ENCODE measurements at regions not wholly inside any gene's neighbourhood (a gene's known extent, or its start where the extent isn't known, plus 50 kb on each side); places are given as distances from the start of the nearest gene placed in this dataset.

- DNase-seq, result no peak
Observed at GRCh38 chr13:91141543-91142061, 205.9 kb upstream of the MIR17HG start.

- no peak for DNase-seq
Observed at GRCh38 chr13:91142572-91142971, 204.9 kb upstream of the MIR17HG start.

DNA sequence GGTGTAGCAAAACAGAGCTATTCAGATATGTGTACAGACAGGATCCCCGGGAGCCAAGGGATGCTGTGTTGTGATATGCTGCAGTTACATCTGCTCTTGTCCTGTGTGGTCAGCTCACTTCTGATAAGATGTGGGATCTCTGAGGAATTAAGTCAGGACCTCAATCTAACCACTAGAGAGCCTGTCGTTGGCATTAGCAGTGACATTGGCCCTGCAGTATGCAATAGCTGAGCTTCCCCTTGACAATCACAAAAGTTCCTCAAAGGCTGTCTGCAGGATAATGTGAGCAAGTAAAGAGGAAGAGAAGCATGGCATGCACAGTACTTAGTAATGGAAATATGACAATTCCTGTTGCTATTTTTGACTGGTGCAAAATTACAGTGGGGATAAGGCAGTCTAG lies 203.4 kb upstream of the MIR17HG start:
- no peak for DNase-seq

GRCh38 chr13:91144486-91144885 lies 203.0 kb upstream of the MIR17HG start:
- no peak for DNase-seq

DNA sequence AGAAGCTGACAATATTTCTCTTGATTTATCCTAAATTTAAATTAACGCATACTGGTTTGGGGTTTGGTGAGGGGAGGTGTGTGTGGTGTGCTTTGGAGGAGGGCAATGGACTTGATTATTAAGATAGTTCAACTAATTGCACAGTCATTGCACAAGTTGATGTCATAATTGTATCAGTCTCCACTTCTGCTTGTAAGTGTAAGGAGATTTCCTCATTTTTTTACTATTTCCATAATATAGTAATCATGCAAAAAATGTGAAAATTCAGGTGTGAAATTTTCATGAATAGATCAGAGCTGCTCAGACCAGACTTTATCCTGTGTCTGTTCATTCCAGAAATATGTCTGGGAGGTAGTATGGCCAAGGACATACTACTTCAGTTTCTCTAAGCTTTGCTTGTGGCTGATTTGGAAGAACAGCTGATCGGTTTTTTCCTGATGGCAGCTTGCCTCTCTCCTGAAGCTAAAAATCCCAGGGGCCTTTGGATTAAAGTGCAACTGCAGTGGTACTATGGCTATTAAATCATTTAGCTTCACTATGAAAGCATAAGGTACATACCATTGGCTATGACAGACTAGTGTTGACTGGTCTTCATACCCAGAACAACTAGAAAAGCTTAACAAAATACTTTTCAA lies 201.8 kb upstream of the MIR17HG start:
- no peak for DNase-seq

- DNase-seq, result no peak
Observed at GRCh38 chr13:91146601-91147000, 200.9 kb upstream of the MIR17HG start.

- no peak for DNase-seq
Observed at GRCh38 chr13:91148098-91148497, 199.4 kb upstream of the MIR17HG start.

DNA sequence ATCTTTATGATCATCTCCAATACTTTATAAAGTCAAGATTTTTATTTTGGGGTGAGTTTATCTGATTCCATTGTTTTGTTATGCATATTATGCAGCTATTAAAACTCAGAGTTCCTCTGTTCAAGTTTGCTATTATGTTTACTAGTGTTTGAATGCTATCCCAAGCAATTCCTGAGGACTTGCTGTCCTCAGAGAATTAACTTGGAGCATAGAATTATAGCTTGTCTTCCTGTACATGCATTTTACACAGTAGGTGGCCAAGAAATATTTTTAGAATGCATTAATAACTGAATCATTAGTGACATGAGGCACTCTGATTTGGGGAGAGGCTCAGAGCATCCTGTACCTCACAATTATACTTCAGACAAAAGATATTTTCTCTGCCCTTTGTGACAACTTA lies 195.6 kb upstream of the MIR17HG start:
- no peak for DNase-seq

- no peak for DNase-seq
Observed at GRCh38 chr13:91153372-91153771, 194.1 kb upstream of the MIR17HG start.

GRCh38 chr13:91154558-91155353 lies 192.7 kb upstream of the MIR17HG start:
- no peak for DNase-seq

DNA sequence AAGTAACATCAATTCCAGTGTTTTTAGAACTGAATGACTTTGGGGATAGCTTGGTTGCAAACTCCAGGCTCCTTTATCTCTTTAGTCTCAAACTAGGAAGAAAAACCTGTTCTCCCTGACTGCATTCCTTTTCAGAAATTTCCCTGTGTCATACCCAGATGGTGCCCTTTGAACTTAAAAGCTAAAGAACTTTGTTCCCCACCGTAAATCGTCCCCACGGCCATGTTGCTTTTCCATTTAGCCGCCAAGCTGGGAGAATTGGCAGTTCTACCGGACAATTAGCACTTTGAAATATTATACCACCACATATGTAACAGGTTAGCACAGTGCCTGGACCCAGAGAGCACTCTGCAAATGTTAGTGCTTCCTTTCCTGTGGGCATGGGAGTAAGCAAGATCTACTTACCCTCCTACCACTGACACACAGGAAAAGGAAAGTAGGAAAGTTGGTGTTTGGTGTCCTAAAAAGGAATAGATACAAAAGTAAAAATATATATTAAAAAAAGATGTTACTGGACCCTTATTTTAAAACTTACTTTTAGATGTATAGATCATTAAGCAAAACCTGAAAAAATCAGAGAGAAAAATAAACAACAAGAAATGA lies 191.9 kb upstream of the MIR17HG start:
- DNase-seq, result no peak

GRCh38 chr13:91157273-91158016 lies 190.0 kb upstream of the MIR17HG start:
- no peak for DNase-seq

GRCh38 chr13:91158017-91158395 lies 189.5 kb upstream of the MIR17HG start:
- no peak for DNase-seq

GRCh38 chr13:91162180-91162579 lies 185.3 kb upstream of the MIR17HG start:
- no peak for DNase-seq

GRCh38 chr13:91162589-91162988 lies 184.9 kb upstream of the MIR17HG start:
- no peak for DNase-seq

- DNase-seq, result no peak
Observed at GRCh38 chr13:91165758-91166157, 181.7 kb upstream of the MIR17HG start.

GRCh38 chr13:91166714-91167511 lies 180.6 kb upstream of the MIR17HG start:
- no peak for DNase-seq

DNA sequence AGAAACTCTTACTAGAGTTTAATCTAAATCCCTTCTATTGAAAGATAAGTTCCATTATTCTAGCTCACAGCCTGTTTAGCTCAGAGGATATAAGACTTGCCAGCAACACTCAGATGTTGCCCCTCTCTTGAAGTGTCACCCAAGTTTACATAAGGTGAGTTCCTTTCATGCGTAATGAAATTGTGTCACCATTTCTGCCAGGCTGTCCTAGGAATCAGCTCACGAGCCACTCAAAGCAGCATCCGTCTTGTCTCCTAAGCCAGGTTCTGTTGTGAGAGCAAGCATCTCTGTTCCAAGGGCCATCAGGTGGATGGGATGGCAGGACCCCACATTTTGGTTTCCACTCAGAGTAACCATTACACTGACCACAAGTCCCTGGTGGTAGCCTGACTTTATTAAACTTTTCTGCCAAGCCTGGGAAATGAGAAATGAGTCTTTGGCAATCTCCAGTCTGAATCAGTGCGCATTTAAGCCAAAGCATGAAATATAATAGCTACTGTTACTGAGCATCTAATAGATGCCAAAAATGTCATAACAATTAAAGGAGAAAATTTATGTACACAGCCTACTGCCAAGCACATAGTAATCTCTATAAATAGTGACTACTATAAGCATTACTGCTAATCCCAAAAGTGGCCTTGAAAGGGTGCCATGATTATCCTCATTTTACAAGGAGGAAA lies 179.6 kb upstream of the MIR17HG start:
- no peak for DNase-seq

DNA sequence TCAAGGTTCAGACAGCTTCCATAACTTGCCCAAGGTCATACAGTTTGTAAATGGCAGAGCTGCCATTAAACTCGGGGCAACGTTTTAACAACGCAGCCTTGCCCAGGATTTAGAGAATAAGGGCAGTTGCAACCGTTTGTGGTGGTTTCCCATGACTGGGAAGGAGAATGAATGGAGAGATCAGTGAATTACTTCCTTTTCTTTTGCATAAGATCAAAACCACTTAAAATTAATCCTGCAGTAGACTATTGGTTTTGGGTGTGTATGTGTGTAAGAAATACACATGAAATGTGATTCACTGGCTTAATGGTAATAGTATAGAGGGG lies 179.1 kb upstream of the MIR17HG start:
- DNase-seq, result no peak

- DNase-seq, result no peak
Observed at GRCh38 chr13:91169321-91170050, 178.0 kb upstream of the MIR17HG start.

DNA sequence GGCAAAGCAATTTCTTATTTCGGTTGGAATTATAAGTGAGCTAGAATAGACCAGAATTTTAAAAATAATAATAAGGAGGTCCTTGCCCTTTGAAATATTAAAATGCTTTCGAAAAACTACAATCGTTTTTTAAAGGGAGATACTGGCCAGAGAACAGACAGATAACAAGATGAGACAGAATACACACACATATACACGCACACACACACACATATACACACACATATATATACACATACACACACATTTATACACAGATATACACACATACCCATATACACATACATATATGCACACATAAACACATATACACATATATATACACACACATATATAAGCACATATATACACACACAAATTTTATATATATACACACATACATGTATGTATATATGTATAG lies 175.3 kb upstream of the MIR17HG start:
- DNase-seq, result no peak
